ENCODE measurements at regions not wholly inside any gene's neighbourhood (a gene's known extent, or its start where the extent isn't known, plus 50 kb on each side); places are given as distances from the start of the nearest gene placed in this dataset.

GRCh38 chr17:22453181-22453580 lies 760.9 kb downstream of the KCNJ18 start:
- DNase-seq: no peak

- DNase-seq: no peak
These were observed 762.0 kb downstream of the KCNJ18 start for GRCh38 chr17:22454070-22454999.

- DNase-seq: no peak
These were observed 767.1 kb downstream of the KCNJ18 start for GRCh38 chr17:22459331-22459952.

GRCh38 chr17:22459953-22460350 lies 767.6 kb downstream of the KCNJ18 start:
- no peak for DNase-seq

GRCh38 chr17:22460461-22461063 lies 768.2 kb downstream of the KCNJ18 start:
- no peak for DNase-seq

GRCh38 chr17:22461460-22462145 lies 769.3 kb downstream of the KCNJ18 start:
- DNase-seq: no peak

- DNase-seq: no peak
These were observed 770.1 kb downstream of the KCNJ18 start for GRCh38 chr17:22462461-22462860.

- DNase-seq: no peak
These were observed 771.0 kb downstream of the KCNJ18 start for GRCh38 chr17:22463110-22463850.

GRCh38 chr17:22464041-22464440 lies 771.7 kb downstream of the KCNJ18 start:
- DNase-seq: no peak

GRCh38 chr17:22467720-22468119 lies 775.4 kb downstream of the KCNJ18 start:
- DNase-seq: no peak

GRCh38 chr17:22469101-22469880 lies 777.0 kb downstream of the KCNJ18 start:
- no peak for DNase-seq

GRCh38 chr17:22469941-22470340 lies 777.6 kb downstream of the KCNJ18 start:
- no peak for DNase-seq

GRCh38 chr17:22470411-22471175 lies 778.3 kb downstream of the KCNJ18 start:
- DNase-seq: no peak

- no peak for DNase-seq
These were observed 792.5 kb downstream of the KCNJ18 start for GRCh38 chr17:22484826-22485225.

- no peak for DNase-seq
These were observed 798.1 kb downstream of the KCNJ18 start for GRCh38 chr17:22490399-22490798.

GRCh38 chr17:22492331-22492730 lies 800.0 kb downstream of the KCNJ18 start:
- DNase-seq: no peak

GRCh38 chr17:22496450-22496849 lies 804.1 kb downstream of the KCNJ18 start:
- no peak for DNase-seq

GRCh38 chr17:22503322-22503899 lies 811.1 kb downstream of the KCNJ18 start:
- no peak for DNase-seq

GRCh38 chr17:22505660-22506059 lies 813.3 kb downstream of the KCNJ18 start:
- no peak for DNase-seq

GRCh38 chr17:22506231-22506630 lies 813.9 kb downstream of the KCNJ18 start:
- no peak for DNase-seq

GRCh38 chr17:22506861-22507260 lies 814.5 kb downstream of the KCNJ18 start:
- no peak for DNase-seq

Data from NCI-H1436 (cell line).